ENCODE measurements at regions not wholly inside any gene's neighbourhood (a gene's known extent, or its start where the extent isn't known, plus 50 kb on each side); places are given as distances from the start of the nearest gene placed in this dataset.

DNA sequence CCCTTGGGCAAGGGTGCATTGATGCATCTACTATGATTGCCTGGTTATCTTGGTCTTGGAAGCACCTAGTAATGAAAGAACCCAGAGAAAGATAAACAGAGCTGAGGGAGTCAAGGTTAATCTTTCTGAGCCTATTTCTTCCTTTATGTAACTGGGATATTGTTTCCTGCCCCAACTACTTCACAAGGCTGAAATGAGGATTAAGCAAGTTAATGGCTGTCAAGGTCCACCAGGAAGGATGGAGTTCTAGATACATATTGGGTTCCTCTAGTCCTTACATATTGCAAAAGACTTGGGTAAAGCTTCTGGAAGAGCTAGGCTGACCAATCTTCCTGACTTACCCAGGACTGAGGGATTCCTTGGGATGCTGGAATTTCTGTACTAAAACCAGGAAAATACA, 589.8 kb downstream of the INSC start:
- H3K9me3 ChIP-seq: no peaks in the 10 kb centered on the region
- no peaks in the 10 kb centered on the region for H3K27me3 ChIP-seq
- no peak overlapping the region for H3K4me3 ChIP-seq
- H3K27ac ChIP-seq: no peak overlapping the region
- no peaks in the 10 kb centered on the region for H3K36me3 ChIP-seq
- no peaks in the 10 kb centered on the region for H3K4me1 ChIP-seq
- TF ChIP-seq CTCF (IDR thresholded peaks at IDR 0.05) (no peak), POLR2A (IDR thresholded peaks at IDR 0.05) (no peak)
- no peak for DNase-seq

DNA sequence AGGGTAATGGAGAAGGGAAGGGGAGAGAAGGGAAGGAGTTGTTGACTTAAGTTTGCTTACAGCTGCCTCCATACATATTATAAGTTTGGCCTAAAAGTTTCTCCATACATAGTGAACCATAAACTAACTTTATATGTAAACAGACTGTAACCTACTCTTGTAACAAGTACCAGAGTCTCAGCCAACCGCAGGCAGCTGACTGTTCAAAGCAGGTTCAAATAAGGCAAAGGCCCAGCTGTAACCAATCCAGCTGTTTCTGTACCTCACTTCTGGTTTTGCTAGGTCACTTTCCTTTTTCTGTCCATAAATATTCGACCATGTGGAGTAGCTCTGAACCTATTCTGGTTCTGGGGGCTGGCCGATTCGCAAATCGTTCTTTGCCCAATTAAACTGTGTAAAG, 591.2 kb downstream of the INSC start:
- TF ChIP-seq CTCF (IDR thresholded peaks at IDR 0.05) (no peak), POLR2A (IDR thresholded peaks at IDR 0.05) (no peak)
- no peaks in the 10 kb centered on the region for H3K4me1 ChIP-seq
- H3K27ac ChIP-seq: no peak overlapping the region
- no peaks in the 10 kb centered on the region for H3K27me3 ChIP-seq
- no peak for DNase-seq
- no peaks in the 10 kb centered on the region for H3K9me3 ChIP-seq
- H3K4me3 ChIP-seq: no peak overlapping the region
- H3K36me3 ChIP-seq: no peaks in the 10 kb centered on the region

DNA sequence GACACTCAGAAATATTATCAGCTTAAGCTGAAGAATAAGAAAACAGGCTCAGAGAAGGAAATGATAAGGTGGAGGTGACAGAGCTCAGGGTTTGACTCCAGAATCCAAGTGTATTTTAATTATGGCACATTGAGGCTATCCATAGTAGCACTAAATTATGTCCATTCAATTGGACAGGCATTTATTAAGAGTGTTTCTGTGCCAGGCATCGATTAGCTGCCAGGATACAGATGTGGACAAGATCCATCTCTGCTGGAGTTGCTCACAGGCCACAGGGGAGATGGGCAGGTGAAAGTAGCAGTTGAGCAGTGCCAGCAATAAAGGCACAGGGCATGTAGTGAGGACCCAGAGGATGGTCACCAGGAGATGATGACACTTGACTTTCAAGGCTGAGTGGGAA, 592.5 kb downstream of the INSC start:
- no peak for DNase-seq
- no peaks in the 10 kb centered on the region for H3K4me1 ChIP-seq
- no peaks in the 10 kb centered on the region for H3K36me3 ChIP-seq
- no peaks in the 10 kb centered on the region for H3K9me3 ChIP-seq
- TF ChIP-seq POLR2A (IDR thresholded peaks at IDR 0.05): no peak
- no peak overlapping the region for H3K4me3 ChIP-seq
- H3K27ac ChIP-seq: no peak overlapping the region
- no peaks in the 10 kb centered on the region for H3K27me3 ChIP-seq

DNA sequence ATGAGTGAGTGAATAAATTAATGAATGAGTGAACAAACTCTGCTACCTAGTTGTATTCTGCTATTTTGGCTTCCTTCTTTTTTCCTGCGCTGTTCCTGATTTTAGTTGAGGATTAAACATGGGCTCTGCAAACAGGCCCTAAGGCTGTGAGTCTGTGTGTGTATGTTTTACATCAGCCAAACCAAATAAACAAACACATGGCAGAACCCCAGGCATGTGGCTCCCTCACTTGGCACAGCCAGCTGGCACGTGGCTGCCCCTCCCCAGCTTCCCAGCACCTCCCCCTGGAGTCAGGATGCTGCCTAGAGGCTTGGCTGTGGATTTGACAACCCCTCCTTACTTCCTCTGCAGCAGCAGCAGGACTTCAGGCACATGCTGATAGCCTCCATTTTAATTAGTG, 593.2 kb downstream of the INSC start:
- TF ChIP-seq CTCF (IDR thresholded peaks at IDR 0.05): no peak
- TF ChIP-seq POLR2A (IDR thresholded peaks at IDR 0.05): no peak
- Histone ChIP-seq H3K27me3 (no peaks in the 10 kb centered on the region), H3K4me3 (no peak overlapping the region), H3K27ac (no peak overlapping the region), H3K4me1 (no peaks in the 10 kb centered on the region), H3K36me3 (no peaks in the 10 kb centered on the region), H3K9me3 (no peaks in the 10 kb centered on the region)
- DNase-seq: no peak

DNA sequence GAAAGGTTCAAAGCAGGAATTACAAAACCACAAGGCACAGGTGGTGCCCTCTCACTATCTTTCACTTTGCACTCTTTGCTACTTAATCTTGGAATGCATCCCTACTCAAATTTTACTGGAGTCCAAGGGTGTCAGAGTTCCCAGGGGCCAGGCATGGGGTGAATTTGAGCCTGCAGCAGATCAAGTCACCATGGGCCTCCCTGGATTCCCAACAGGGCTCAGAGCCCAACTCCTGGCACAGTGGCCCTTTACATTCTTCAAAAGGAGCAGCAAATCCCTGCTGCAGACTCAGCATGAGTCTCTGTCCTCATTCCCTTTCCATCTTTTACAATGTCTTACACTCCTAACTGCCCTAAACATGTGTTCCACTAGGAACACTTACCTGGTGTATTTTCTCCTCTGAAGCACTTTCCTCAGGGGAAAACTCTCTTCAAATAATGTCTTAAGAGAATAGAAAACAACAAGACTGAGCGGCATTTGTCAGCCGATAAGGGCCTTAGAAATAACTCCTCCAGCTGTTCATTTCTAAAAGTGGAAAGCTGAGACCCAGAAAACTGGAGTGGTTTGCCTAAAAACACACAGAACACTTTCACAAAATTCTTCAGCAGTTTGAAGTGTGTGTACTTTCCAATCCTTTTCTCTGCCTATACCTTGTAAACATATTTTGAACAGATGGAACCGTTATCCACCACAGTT, 596.0 kb downstream of the INSC start:
- H3K4me1 ChIP-seq: no peaks in the 10 kb centered on the region
- no peak for DNase-seq
- no peak overlapping the region for H3K4me3 ChIP-seq
- H3K27ac ChIP-seq: no peak overlapping the region
- TF ChIP-seq POLR2A (IDR thresholded peaks at IDR 0.05): no peak
- no peak for TF ChIP-seq CTCF (IDR thresholded peaks at IDR 0.05)
- no peaks in the 10 kb centered on the region for H3K36me3 ChIP-seq
- no peaks in the 10 kb centered on the region for H3K9me3 ChIP-seq
- no peaks in the 10 kb centered on the region for H3K27me3 ChIP-seq

GRCh38 chr11:15711311-15711710, 596.6 kb downstream of the INSC start:
- Histone ChIP-seq H3K4me1 (no peaks in the 10 kb centered on the region), H3K9me3 (no peaks in the 10 kb centered on the region), H3K27me3 (no peaks in the 10 kb centered on the region), H3K36me3 (no peaks in the 10 kb centered on the region), H3K4me3 (no peak overlapping the region), H3K27ac (no peak overlapping the region)
- no peak for DNase-seq
- no peak for TF ChIP-seq POLR2A (IDR thresholded peaks at IDR 0.05)
- TF ChIP-seq CTCF (IDR thresholded peaks at IDR 0.05): no peak
